ENCODE measurements at regions not wholly inside any gene's neighbourhood (a gene's known extent, or its start where the extent isn't known, plus 50 kb on each side); places are given as distances from the start of the nearest gene placed in this dataset.

GRCh38 chr14:53539489-53540126, 386.5 kb upstream of the DDHD1 start:
- TF ChIP-seq CTCF (IDR thresholded peaks at IDR 0.05; ENCODE audit: borderline replicate concordance, extremely low read depth, insufficient read depth) = peak; percentile 88
- Histone ChIP-seq H3K36me3 (ENCODE audit: control insufficient read depth in 2 of 3, insufficient read depth in 3 of 3, low read length in 3 of 3) (no peaks in the 10 kb centered on the region), H3K9ac (ENCODE audit: low read length in 3 of 3) (no peak overlapping the region), H3K4me1 (ENCODE audit: control insufficient read depth in 2 of 3, insufficient read depth in 2 of 3, low read depth in 1 of 3, low read length in 3 of 3) (peaks cover 0 to 4% (median 3%) of the 10 kb centered on the region in 3 donors), H3K9me3 (ENCODE audit: control insufficient read depth in 2 of 3, insufficient read depth in 1 of 3, low read length in 3 of 3) (no peaks in the 10 kb centered on the region), H3K27me3 (ENCODE audit: control insufficient read depth, insufficient read depth, low read length) (no peaks in the 10 kb centered on the region), H3K4me3 (ENCODE audit: low read length in 3 of 3) (no peak overlapping the region), H3K27ac (ENCODE audit: low read depth in 2 of 2, low read length in 2 of 2) (no peak overlapping the region)
- DNase-seq (peak; percentile 82 to 94 (median 89)), FAIRE-seq (peak; percentile 95)
- intact Hi-C loops (cut with DNase I) = loop anchor here (10.0 kb wide), 1 partner anchor 805 kb away; no protein-coding TSS in a partner anchor

DNA sequence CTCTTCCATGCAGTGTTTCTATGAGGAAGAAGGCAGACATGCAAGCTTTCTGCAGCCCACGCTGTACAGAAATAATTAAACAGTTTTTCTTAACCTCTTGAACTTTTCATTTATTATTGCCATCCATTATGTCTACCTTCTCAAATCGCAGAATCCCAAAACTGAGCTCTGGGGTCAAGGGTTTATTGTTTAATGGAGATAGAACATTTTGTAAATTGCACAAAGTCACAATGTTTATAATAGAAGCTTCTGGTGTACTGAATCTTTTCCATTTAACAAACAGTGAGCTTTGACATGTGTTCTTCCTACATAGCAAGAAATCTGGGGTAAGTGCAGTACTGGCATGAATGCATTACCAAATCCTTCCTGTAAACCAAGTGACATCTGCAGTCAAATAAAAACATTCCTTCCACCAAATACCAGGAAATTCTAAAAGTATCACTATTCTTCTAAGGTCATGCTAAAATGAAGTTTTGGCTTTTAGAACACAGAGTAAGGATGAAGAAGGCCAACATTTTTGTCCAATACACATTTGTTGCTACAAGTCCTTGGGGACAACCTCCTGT, 385.3 kb upstream of the DDHD1 start:
- H3K27ac ChIP-seq (ENCODE audit: low read depth in 2 of 2, low read length in 2 of 2) = no peak overlapping the region
- H3K4me3 ChIP-seq (ENCODE audit: low read length in 3 of 3) = no peak overlapping the region
- FAIRE-seq (no peak), DNase-seq (peak in 1 of 5 donors; percentile 20)
- H3K36me3 ChIP-seq (ENCODE audit: control insufficient read depth in 2 of 3, insufficient read depth in 3 of 3, low read length in 3 of 3) = no peaks in the 10 kb centered on the region
- no peak for TF ChIP-seq CTCF (IDR thresholded peaks at IDR 0.05; ENCODE audit: borderline replicate concordance, extremely low read depth, insufficient read depth)
- H3K4me1 ChIP-seq (ENCODE audit: control insufficient read depth in 2 of 3, insufficient read depth in 2 of 3, low read depth in 1 of 3, low read length in 3 of 3) = peaks cover 0 to 4% (median 3%) of the 10 kb centered on the region in 3 donors
- no peak overlapping the region for H3K9ac ChIP-seq (ENCODE audit: low read length in 3 of 3)
- intact Hi-C loops (cut with DNase I) = loop anchor here (10.0 kb wide), 1 partner anchor 806 kb away; no protein-coding TSS in a partner anchor
- no peaks in the 10 kb centered on the region for H3K27me3 ChIP-seq (ENCODE audit: control insufficient read depth, insufficient read depth, low read length)
- no peaks in the 10 kb centered on the region for H3K9me3 ChIP-seq (ENCODE audit: control insufficient read depth in 2 of 3, insufficient read depth in 1 of 3, low read length in 3 of 3)

- Histone ChIP-seq H3K36me3 (ENCODE audit: control insufficient read depth in 2 of 3, insufficient read depth in 3 of 3, low read length in 3 of 3) (no peaks in the 10 kb centered on the region), H3K4me3 (ENCODE audit: low read length in 3 of 3) (no peak overlapping the region), H3K9me3 (ENCODE audit: control insufficient read depth in 2 of 3, insufficient read depth in 1 of 3, low read length in 3 of 3) (no peaks in the 10 kb centered on the region), H3K9ac (ENCODE audit: low read length in 3 of 3) (no peak overlapping the region), H3K27ac (ENCODE audit: low read depth in 2 of 2, low read length in 2 of 2) (no peak overlapping the region), H3K4me1 (ENCODE audit: control insufficient read depth in 2 of 3, insufficient read depth in 2 of 3, low read depth in 1 of 3, low read length in 3 of 3) (peaks cover 0 to 3% (median 2%) of the 10 kb centered on the region in 3 donors), H3K27me3 (ENCODE audit: control insufficient read depth, insufficient read depth, low read length) (no peaks in the 10 kb centered on the region)
- intact Hi-C loops (cut with DNase I) = loop anchor here (10.0 kb wide), 1 partner anchor 807 kb away; no protein-coding TSS in a partner anchor
- FAIRE-seq (no peak), DNase-seq (peak in 1 of 5 donors; percentile 58)
- no peak for TF ChIP-seq CTCF (IDR thresholded peaks at IDR 0.05; ENCODE audit: borderline replicate concordance, extremely low read depth, insufficient read depth)
These were observed 384.5 kb upstream of the DDHD1 start for GRCh38 chr14:53537422-53538315.
